ENCODE measurements at regions not wholly inside any gene's neighbourhood (a gene's known extent, or its start where the extent isn't known, plus 50 kb on each side); places are given as distances from the start of the nearest gene placed in this dataset.

GRCh38 chr22:49699928-49700498, 127.7 kb downstream of the BRD1 start:
- intact Hi-C loops (cut with micrococcal nuclease) = no loop called here
- no peaks in the 10 kb centered on the region for H3K9me3 ChIP-seq (ENCODE audit: control insufficient read depth, insufficient read depth, low read length)
- no peak overlapping the region for H3K4me2 ChIP-seq (ENCODE audit: low read depth, low read length)
- no peak overlapping the region for H3K27ac ChIP-seq (ENCODE audit: insufficient read depth, low read length)
- no peak overlapping the region for H3K56ac ChIP-seq (ENCODE audit: extremely low read depth, insufficient read depth, low read length)
- CTCF ChIA-PET = no interaction called here
- H2AK5ac ChIP-seq (ENCODE audit: low read depth, low read length) = no peak overlapping the region
- H3K18ac ChIP-seq (ENCODE audit: low read depth, low read length) = no peak overlapping the region
- H3K14ac ChIP-seq (replicated peaks; ENCODE audit: low read depth, low read length) = no peak overlapping the region
- no peak for ATAC-seq (ENCODE audit: low read depth)
- H3K27me3 ChIP-seq (ENCODE audit: control insufficient read depth, insufficient read depth, low read length) = peaks cover 13% of the 10 kb centered on the region
- H3K9ac ChIP-seq (ENCODE audit: low read depth, low read length) = no peak overlapping the region
- no peak overlapping the region for H2BK15ac ChIP-seq (ENCODE audit: low read depth, low read length)
- POLR2A ChIA-PET (ENCODE audit: unreplicated experiment) = no interaction called here
- DNase-seq = no peak
- H3K9me1 ChIP-seq (ENCODE audit: insufficient read depth, low read length) = no peaks in the 10 kb centered on the region
- H3K36me3 ChIP-seq (ENCODE audit: control insufficient read depth, insufficient read depth, low read length) = no peaks in the 10 kb centered on the region
- in situ Hi-C loops (cut with MboI; ENCODE audit: low sequenced_read_pairs) = no loop called here
- TF ChIP-seq, protein P1, sequence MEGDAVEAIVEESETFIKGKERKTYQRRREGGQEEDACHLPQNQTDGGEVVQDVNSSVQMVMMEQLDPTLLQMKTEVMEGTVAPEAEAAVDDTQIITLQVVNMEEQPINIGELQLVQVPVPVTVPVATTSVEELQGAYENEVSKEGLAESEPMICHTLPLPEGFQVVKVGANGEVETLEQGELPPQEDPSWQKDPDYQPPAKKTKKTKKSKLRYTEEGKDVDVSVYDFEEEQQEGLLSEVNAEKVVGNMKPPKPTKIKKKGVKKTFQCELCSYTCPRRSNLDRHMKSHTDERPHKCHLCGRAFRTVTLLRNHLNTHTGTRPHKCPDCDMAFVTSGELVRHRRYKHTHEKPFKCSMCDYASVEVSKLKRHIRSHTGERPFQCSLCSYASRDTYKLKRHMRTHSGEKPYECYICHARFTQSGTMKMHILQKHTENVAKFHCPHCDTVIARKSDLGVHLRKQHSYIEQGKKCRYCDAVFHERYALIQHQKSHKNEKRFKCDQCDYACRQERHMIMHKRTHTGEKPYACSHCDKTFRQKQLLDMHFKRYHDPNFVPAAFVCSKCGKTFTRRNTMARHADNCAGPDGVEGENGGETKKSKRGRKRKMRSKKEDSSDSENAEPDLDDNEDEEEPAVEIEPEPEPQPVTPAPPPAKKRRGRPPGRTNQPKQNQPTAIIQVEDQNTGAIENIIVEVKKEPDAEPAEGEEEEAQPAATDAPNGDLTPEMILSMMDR (conservative IDR thresholded peaks at IDR 0.05; ENCODE audit: low read depth, low read length) = no peak
- TF ChIP-seq ELK1 (IDR thresholded peaks at IDR 0.05; ENCODE audit: borderline replicate concordance, low read depth, low read length) (no peak), MAFK (IDR thresholded peaks at IDR 0.05; ENCODE audit: low read depth, low read length) (no peak), CEBPB (IDR thresholded peaks at IDR 0.05; ENCODE audit: low read depth, low read length) (no peak), CHD1 (IDR thresholded peaks at IDR 0.05; ENCODE audit: low read depth, low read length) (no peak), POLR2A (IDR thresholded peaks at IDR 0.05; ENCODE audit: low read depth, low read length) (no peak), SMC3 (IDR thresholded peaks at IDR 0.05; ENCODE audit: low read depth, low read length) (no peak), MXI1 (IDR thresholded peaks at IDR 0.05; ENCODE audit: borderline replicate concordance, low read depth, low read length) (no peak), FOS (IDR thresholded peaks at IDR 0.05; ENCODE audit: low read depth, low read length) (no peak), MAZ (IDR thresholded peaks at IDR 0.05; ENCODE audit: borderline replicate concordance, low read depth, low read length) (no peak), USF2 (IDR thresholded peaks at IDR 0.05; ENCODE audit: low read depth, low read length) (no peak), BHLHE40 (IDR thresholded peaks at IDR 0.05; ENCODE audit: low read depth, low read length) (no peak), RFX5 (IDR thresholded peaks at IDR 0.05; ENCODE audit: low read depth, low read length) (no peak), RAD21 (IDR thresholded peaks at IDR 0.05; ENCODE audit: low read length) (no peak), NFE2L2 (IDR thresholded peaks at IDR 0.05; ENCODE audit: low read depth, low read length) (no peak), RCOR1 (IDR thresholded peaks at IDR 0.05; ENCODE audit: insufficient replicate concordance, low read length) (no peak)
- dilution Hi-C loops (cut with HindIII; ENCODE audit: low sequenced_read_pairs, unreplicated experiment) = no loop called here
- no peak overlapping the region for H2BK20ac ChIP-seq (ENCODE audit: low read depth, low read length)
- no TSS peak for BruUV-seq (replicated peaks)
- H4K91ac ChIP-seq (ENCODE audit: insufficient read depth, low read depth, low read length) = no peak overlapping the region
- H3K4me3 ChIP-seq (ENCODE audit: insufficient read depth, low read depth, low read length) = no peak overlapping the region
- H2AK9ac ChIP-seq (replicated peaks; ENCODE audit: low read depth, low read length, poor library complexity) = no peak overlapping the region
- H3K4me1 ChIP-seq (ENCODE audit: control insufficient read depth, insufficient read depth, low read length) = no peaks in the 10 kb centered on the region
- H4K20me1 ChIP-seq (ENCODE audit: insufficient read depth, low read length) = no peaks in the 10 kb centered on the region
- H2BK5ac ChIP-seq (ENCODE audit: low read depth, low read length, poor library complexity, severe bottlenecking) = no peak overlapping the region
- H3K23ac ChIP-seq (ENCODE audit: low read depth, low read length) = no peak overlapping the region
- H3K4ac ChIP-seq (ENCODE audit: low read depth, low read length) = no peak overlapping the region
- no peak overlapping the region for H4K5ac ChIP-seq (ENCODE audit: low read depth, low read length)
- H2AFZ ChIP-seq (replicated peaks; ENCODE audit: low read length, poor library complexity) = no peak overlapping the region
- no peak overlapping the region for H2BK120ac ChIP-seq (ENCODE audit: low read depth, low read length)
- no peak overlapping the region for H4K8ac ChIP-seq (ENCODE audit: low read depth in 2 of 2, low read length in 2 of 2)
- no peaks in the 10 kb centered on the region for H3K79me1 ChIP-seq (ENCODE audit: low read depth in 1 of 2, low read length in 2 of 2)
- WGBS, 2 experiments (ENCODE audit: extremely low coverage in 2 of 2, insufficient read length in 1 of 2) = 65% methylated on average over 7 of the region's 12 CpGs; no CpG with 5 or more reads in 1 of the 2 experiments

Data from IMR-90 (cell line).